ENCODE measurements at regions not wholly inside any gene's neighbourhood (a gene's known extent, or its start where the extent isn't known, plus 50 kb on each side); places are given as distances from the start of the nearest gene placed in this dataset.
"Not testable (repeated sequence)": the region's sequence is repeated elsewhere in the genome, so short reads cannot be mapped to it uniquely, and the experiment has no call there.

DNA sequence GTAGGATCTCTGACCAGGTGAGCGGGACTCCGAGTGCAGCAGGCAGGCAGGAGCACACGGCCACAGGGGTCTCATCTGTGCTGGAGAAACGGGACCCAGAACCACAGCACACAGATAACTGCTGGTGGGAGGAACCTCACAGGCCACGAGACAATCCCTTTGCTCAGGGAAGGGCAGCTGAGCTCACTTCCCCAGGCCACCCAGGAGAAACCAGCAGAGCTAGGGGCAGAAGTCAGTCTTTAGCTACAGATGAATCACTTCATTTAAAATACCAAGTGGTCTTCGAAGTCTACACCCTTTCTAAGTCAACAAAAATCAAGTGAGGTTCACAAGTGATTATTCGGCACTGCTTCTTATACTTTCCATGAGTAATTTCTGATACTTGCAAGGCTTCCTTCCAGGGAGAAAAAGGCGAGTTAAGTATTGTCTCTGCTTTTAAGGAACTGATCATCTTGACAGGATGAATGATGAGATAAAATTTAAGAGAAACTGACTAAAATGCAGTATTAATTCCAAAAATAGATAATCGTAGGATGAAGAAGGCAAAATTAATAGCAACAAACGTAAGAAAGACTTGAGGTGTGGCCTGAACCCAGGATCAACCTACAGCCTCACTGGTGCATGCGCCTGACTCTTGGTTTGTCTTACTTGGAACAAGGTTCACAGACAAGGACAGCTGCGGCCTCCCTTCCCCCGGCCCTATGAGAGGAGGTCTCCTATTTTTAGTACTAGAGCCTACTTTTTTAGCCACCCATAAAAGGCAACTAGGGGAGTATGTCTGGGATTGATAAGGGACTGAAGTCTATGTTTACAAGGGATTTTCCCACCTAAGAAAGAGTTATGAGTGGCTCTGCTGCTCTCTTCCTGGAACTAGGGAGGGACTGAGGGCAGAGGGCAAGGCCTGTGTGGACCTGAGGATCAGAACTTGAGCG, 233.6 kb downstream of the TTLL2 start:
- no peak for DNase-seq (ENCODE audit: insufficient read length, low spot score)
- FAIRE-seq, result no peak
- no peak for TF ChIP-seq POLR2A (IDR thresholded peaks at IDR 0.05; ENCODE audit: low read depth, low read length)

GRCh38 chr6:167559675-167560479, 235.0 kb downstream of the TTLL2 start:
- no peak for TF ChIP-seq POLR2A (IDR thresholded peaks at IDR 0.05; ENCODE audit: low read depth, low read length)
- no peak for FAIRE-seq
- DNase-seq (ENCODE audit: insufficient read length, low spot score), result no peak

- no peak for DNase-seq (ENCODE audit: insufficient read length, low spot score)
- FAIRE-seq, result no peak
- no peak for TF ChIP-seq POLR2A (IDR thresholded peaks at IDR 0.05; ENCODE audit: low read depth, low read length)
These were observed 236.0 kb downstream of the TTLL2 start for GRCh38 chr6:167560673-167561569.

DNA sequence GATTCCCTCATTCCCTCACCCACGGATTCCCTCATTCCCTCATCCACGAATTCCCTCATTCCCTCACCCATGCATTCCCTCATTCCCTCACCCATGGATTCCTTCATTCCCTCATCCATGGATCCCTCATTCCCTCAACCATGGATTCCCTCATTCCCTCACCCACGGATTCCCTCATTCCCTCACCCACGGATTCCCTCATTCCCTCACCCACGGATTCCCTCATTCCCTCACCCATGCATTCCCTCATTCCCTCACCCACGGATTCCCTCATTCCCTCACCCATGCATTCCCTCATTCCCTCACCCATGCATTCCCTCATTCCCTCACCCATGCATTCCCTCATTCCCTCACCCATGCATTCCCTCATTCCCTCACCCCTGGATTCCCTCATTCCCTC, 238.0 kb downstream of the TTLL2 start:
- not testable (repeated sequence) for DNase-seq (ENCODE audit: insufficient read length, low spot score); FAIRE-seq

DNA sequence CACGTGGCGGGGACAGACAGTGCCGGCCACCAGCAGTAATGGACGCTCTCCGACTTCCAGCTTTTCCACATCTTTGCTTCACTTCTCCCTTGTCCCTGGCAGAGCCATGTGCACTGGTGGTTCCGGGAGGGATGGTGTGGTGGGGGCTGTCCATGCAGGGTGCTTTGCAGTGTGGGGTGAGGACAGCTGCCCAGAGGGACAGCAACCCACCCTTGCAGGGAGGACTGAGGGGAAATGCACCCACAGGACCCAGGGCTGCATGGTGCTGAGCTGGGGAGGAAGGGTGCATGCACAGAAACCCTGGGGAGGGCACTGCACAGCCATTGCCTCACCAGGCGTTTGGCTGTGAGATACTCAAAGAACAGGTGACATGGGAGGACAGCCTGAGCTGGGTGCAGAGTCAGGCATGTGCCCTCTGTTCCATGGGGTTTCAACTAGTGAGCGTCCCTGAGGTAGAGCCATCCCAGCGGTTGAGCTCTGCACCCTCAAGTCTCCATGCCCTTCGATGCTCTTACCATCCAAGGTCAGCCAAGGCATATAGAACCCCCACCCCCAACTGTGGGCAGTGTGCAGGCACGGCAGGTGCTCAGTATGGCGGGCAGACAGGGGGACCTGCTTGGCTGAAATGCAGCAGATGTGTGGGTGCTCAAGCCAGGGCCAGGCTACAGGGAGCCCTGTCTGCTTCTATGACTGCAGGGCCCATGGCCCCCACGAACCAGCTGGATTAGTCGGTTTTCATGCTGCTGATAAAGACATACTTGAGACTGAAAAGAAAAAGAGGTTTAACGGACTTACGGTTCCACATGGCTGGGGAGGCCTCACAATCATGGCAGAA, 239.7 kb downstream of the TTLL2 start:
- FAIRE-seq (no peak), DNase-seq (ENCODE audit: insufficient read length, low spot score) (no peak)
- no peak for TF ChIP-seq POLR2A (IDR thresholded peaks at IDR 0.05; ENCODE audit: low read depth, low read length)

DNA sequence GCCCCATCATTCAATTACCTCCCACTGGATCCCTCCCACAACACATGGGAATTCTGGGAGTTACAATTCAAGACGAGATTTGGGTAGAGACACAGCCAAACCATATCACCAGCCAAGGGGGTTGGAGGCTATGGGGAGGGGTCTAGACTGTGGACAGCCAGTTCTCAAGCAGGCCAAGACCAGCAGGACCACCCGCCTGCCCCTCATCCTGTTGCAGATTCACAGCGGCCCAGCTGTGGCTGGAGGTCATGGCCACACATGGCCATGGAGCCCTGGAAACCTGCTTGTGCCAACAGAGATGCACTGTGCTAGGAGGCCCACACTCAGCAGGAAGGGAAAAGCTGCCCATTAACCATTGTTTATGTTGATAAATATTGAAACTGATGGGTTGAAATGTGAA, 240.5 kb downstream of the TTLL2 start:
- no peak for FAIRE-seq
- no peak for TF ChIP-seq POLR2A (IDR thresholded peaks at IDR 0.05; ENCODE audit: low read depth, low read length)
- DNase-seq (ENCODE audit: insufficient read length, low spot score), result no peak

DNA sequence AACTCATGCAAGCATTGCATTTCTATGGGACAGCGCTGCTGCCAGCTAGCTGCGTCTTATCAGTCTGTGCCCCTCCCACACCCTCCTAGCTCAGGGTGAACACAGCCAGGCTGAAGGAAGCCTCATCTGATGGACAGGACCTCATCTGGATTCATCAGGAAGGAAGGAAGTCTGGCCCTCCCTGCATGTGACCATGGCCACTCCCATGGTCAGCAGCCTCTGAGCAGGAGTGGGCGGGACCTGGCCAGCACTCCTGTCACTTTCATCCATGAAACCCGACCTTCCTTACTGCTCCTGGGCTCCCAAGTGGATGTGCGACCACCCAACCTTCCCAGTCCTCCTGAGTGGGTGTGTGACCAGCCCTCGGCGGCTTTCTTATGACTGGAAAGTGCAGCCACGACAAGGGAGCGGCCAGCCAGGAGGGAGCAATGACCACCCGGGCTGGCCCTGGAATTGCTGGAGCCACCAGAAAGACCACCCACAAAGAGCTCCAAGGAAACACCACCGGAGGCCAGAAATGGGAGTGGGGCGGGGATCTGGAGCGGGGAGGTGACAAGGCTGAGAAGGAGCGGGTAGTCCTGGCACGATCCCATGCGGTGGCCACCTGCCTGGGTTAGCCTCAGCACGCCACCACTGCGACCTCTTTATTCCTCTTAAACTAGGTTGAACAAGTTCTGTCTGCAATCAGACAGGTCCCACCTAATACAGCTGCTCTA, 241.2 kb downstream of the TTLL2 start:
- FAIRE-seq (no peak), DNase-seq (ENCODE audit: insufficient read length, low spot score) (no peak)
- TF ChIP-seq POLR2A (IDR thresholded peaks at IDR 0.05; ENCODE audit: low read depth, low read length), result no peak

DNA sequence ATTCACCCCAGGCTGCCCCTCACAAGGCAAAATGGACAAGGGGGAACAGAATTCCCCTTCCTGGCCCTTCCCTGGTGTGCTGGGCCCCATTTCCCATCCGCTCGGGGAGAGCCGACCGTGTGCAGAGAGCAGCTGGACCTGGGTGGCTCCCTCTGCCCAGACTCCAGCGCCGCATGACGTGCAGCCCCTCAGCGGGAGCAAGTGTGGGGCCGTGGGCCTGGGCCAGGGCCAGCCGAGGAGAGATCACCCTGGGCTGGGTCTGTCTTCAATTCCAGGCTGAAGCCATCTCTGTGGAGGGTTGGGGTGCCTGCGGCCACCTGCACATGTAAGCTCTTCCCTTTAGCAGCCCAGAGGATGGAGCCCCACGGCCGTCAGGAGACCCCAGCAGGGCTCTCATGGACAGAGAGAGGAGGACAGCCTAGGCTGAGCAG, 241.8 kb downstream of the TTLL2 start:
- FAIRE-seq (no peak), DNase-seq (ENCODE audit: insufficient read length, low spot score) (no peak)
- no peak for TF ChIP-seq POLR2A (IDR thresholded peaks at IDR 0.05; ENCODE audit: low read depth, low read length)

- DNase-seq (ENCODE audit: insufficient read length, low spot score) (no peak), FAIRE-seq (no peak)
These were observed 242.5 kb downstream of the TTLL2 start for GRCh38 chr6:167567142-167568033.

DNA sequence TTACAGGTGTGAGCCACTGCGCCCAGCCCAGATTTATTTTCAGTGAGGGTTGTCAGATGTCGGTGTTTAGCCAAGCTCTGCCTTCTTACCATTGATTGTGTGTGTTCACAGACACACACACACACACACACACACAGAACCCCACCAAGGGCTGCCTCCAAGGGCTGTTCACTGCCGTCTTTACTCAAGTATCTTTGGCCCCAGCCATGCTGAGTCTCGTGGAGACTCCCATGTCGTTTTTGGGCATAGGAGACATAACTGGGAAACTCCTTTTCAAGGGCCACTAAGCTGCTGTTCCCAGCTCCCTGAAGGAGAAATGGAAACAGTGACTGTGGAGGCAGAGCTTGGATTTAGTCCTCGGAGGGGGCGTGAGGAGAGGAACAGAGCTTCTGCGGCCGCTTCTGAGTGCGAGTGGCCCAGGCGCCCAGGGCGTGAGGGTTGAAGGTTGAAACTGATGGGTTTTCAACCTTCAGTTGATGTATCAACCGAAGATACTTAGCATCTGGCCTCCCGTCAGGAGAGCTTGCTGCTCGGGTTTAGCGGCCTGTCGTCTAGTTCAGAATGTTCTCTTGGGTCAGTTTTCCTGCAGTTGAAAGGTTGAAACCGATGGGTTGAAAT, 243.6 kb downstream of the TTLL2 start:
- FAIRE-seq (no peak), DNase-seq (ENCODE audit: insufficient read length, low spot score) (no peak)
- TF ChIP-seq POLR2A (IDR thresholded peaks at IDR 0.05; ENCODE audit: low read depth, low read length), result no peak

More at GRCh38 chr6:167567142-167568033, 242.5 kb downstream of the TTLL2 start:
- TF ChIP-seq POLR2A (IDR thresholded peaks at IDR 0.05; ENCODE audit: low read depth, low read length), result no peak

All from H54 (cell line).